IPS-NIHi7 (cell line): ENCODE measurements at regions not wholly inside any gene's neighbourhood (a gene's known extent, or its start where the extent isn't known, plus 50 kb on each side); places are given as distances from the start of the nearest gene placed in this dataset.

Experiments used
- DNase-seq: peaks from one replicate; pipeline ENCODE4 v3.0.0; 2012; ENCODE audit warnings: mixed read lengths; ENCODE audit errors: extremely low spot score

- no peak for DNase-seq
Measured at GRCh38 chr17:5819921-5820685, 235.8 kb upstream of the NLRP1 start.

DNA sequence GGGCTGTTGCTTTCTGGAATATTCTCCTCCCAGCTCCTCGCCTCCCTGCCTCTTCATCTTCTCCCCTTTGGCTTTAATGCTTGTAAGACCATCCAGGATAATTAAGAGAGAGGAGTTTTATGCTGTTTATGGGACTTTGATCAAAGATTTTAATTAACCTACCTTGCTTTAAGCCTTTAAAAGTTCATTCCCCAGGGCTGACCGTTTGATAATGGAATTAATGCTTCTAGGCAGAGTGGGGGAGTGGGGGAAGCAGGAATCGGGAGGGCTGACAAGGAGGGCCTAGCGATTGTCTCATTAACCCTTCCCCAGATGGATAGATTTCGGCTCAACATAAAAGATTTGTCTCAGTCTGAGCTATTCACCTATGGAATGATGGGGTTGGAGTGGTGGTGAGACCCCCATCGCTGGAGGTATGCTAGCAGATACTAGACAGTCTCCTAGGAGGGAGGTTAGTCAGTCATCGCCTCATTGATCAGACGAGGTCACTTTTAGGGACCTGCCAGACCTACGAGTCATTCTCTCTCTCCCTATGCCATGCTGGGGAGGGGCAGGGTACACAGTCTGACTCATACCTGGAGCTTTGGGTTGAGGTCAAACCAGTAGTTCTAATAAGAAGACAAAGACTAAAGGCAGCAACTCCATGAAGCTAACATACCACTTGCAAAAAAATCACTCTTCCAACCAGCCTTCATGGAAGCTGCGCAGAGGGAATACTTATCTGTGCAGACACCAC, 236.6 kb upstream of the NLRP1 start:
- peak; percentile 32 for DNase-seq

DNA sequence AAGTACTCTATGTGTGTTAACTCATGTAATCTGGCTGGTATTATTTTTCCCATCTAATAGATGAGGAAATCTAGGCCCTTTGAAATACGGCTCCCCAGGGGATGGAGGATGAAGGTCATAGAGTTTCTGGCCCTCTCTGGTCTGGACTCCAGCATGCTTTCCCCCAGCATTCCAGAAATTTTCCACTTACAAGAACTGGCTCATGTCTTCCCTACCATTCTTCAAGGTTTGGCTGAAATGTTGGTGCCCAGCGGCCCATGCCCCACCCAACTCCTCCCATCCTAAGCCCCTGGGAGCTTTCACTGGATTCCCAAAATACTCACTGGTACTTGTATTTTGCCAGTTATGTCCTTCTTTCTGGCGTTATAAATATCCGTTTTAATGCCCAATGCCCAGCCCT, 237.5 kb upstream of the NLRP1 start:
- DNase-seq, result no peak

DNA sequence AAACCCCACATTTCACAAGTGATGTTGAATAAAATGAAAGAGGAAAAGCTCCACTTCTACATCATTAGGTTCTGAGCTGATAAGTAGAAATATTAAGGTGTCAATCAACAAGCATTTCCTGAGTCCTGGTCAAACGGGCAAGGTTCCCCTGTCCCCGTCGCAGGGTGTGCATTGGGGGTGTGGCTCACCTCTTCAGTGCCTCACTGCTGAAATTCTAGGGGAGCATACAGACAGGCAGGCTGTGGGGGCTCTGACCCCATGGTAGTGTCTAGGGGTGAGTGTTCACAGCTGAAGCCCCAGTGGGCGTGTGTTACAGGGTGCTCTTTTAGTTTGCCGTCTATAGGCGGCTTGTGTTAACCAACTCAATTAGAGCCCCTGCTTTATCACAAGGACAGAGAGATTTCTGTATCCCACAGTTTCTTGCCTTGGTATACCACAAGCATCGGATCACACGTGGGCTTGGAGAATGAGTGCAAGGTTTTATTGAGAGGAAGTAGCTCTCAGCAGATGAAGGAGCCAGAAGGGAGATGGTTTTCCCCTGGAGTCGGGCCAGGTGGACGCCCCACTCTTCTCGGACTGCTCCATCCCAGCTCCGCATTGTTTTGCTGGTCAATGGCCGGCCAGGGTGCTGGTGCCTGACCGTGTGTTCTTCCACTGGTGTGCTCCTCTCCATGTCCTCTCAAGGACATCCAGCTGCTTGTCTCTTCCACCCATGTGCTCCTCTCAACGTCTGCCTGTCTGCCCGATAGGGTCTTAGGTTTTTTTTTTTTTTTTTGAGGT, 238.2 kb upstream of the NLRP1 start:
- DNase-seq, result no peak

GRCh38 chr17:5823219-5823618, 238.9 kb upstream of the NLRP1 start:
- no peak for DNase-seq

GRCh38 chr17:5825717-5826330, 241.5 kb upstream of the NLRP1 start:
- no peak for DNase-seq

DNA sequence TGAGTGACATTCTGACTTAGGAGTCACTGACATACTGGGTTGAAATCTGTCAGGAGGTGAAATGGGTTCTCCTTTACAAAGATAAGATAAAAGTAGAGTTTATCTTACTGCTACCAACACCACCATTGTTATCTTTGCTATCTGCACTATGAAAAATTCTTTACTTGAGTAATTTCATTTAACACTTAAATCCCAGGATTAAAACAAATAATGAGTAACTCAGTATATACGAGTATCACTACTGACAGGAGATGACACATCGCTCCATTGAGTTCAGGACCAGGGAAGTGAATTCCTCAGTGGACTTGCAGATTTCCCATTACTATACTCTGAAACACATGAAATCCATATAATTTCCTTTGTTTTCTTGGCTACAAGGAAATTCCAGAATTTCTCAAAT, 242.1 kb upstream of the NLRP1 start:
- no peak for DNase-seq

DNA sequence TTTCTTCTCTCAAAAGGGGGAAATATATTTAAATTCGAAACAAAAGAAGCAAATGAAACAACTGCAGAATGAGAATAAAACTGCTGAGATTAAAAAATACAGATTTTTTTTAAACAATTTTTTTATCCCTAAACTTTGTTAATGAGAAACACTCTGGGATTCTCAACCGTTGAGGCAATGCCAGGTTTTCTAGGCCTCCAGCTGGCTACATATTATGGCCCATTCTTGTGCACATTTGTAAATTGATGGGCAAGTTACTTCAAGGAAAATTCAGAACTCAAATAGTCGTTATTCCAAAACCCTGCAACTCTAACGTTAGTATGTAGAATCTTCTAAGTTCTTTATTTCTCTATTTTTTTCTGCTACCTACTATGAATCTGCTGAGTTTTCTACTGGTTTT, 239.3 kb upstream of the WSCD1 start:
- no peak for DNase-seq

DNA sequence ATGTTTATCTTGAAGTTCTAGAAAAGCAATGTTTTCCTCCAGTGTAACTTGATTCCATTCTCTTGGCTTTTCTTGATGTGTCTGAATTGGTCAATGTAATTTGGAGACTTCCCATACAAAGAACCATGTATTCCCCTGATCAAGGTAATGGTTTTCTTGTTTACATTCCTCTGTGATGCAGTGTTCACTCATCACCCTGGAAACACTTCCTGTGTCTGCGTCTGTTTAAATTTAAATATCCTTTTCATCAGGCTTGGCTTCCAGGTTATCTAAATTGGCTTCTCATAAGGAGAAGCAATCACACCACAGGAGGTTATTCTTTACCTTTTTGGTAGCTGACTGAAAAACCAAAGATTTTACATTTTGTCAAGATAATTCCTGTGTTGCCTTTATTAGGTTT, 237.3 kb upstream of the WSCD1 start:
- DNase-seq, result peak; percentile 36

DNA sequence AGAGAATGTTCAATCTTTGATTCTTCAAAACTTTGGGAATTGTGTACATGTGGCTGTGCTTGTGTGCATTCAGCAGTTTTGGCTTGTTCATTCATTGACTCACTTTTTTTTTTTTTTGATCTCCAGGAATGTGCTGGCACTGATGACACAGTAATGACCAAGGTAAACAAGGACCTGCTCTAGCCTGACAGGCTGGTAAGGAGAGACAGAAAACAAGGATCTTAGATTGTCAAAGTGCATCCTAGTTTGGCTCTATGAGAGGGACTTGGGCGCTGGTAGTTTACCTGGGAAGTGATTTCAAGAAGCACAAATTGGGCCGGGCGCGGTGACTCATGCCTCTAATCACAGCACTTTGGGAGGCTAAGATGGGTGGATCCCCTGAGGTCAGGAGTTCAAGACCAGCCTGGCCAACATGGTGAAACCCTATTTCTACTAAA, 233.1 kb upstream of the WSCD1 start:
- no peak for DNase-seq

GRCh38 chr17:5838661-5839300, 231.4 kb upstream of the WSCD1 start:
- peak; percentile 53 for DNase-seq

- no peak for DNase-seq
Measured at GRCh38 chr17:5840811-5841446, 229.2 kb upstream of the WSCD1 start.

- no peak for DNase-seq
Measured at GRCh38 chr17:5841862-5842261, 228.3 kb upstream of the WSCD1 start.

GRCh38 chr17:5843366-5844026, 226.7 kb upstream of the WSCD1 start:
- DNase-seq, result no peak

GRCh38 chr17:5846001-5846400, 224.2 kb upstream of the WSCD1 start:
- DNase-seq, result no peak

GRCh38 chr17:5854871-5855554, 215.2 kb upstream of the WSCD1 start:
- DNase-seq, result no peak

GRCh38 chr17:5861246-5861645, 208.9 kb upstream of the WSCD1 start:
- no peak for DNase-seq

- DNase-seq, result no peak
Measured at GRCh38 chr17:5861854-5862253, 208.3 kb upstream of the WSCD1 start.

DNA sequence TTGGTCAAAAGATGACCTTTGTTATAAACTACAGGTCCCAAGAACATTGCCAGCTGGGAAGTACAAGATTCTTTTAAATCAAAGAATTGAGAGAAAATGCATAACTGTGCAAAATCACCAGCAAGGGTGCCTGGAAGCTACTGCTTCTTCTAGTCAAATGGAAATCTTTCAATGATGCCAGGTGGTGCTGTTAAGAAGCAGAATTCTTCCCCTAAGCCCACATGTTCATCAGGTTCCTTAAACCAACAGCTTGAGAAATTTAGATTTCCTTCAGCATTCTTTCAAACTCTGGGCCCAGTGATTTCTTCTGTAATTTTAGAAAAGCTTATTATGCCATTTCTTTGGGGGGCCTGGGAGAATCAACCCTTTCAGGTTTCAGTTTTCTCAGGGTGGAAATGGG, 207.8 kb upstream of the WSCD1 start:
- no peak for DNase-seq
